HG03095 (cell line): ENCODE measurements at regions not wholly inside any gene's neighbourhood (a gene's known extent, or its start where the extent isn't known, plus 50 kb on each side); places are given as distances from the start of the nearest gene placed in this dataset.

Experiments used
- ATAC-seq: cut with Tn5 transposase; IDR thresholded peaks from one replicate; pipeline ENCODE4 v1.9.1; 2021; ENCODE audit warnings: moderate library complexity; ENCODE audit not compliant: unreplicated experiment

- ATAC-seq: no peak
These were observed 54.4 kb downstream of the NIBAN1 start for GRCh38 chr1:184919892-184920291.

GRCh38 chr1:184915463-184916090 is 58.7 kb downstream of the NIBAN1 start:
- no peak for ATAC-seq

- ATAC-seq: no peak
These were observed 60.2 kb downstream of the NIBAN1 start for GRCh38 chr1:184914149-184914548.

GRCh38 chr1:184912392-184912791 is 61.9 kb downstream of the NIBAN1 start:
- ATAC-seq: no peak

- no peak for ATAC-seq
These were observed 62.5 kb downstream of the NIBAN1 start for GRCh38 chr1:184911830-184912229.

GRCh38 chr1:184911103-184911745 is 63.1 kb downstream of the NIBAN1 start:
- ATAC-seq: no peak

- no peak for ATAC-seq
These were observed 63.6 kb downstream of the NIBAN1 start for GRCh38 chr1:184910691-184911091.

- ATAC-seq: no peak
These were observed 64.3 kb downstream of the NIBAN1 start for GRCh38 chr1:184910005-184910404.

GRCh38 chr1:184909019-184909418 is 65.3 kb downstream of the NIBAN1 start:
- ATAC-seq: no peak

GRCh38 chr1:184908506-184908905 is 65.8 kb downstream of the NIBAN1 start:
- ATAC-seq: no peak

GRCh38 chr1:184907500-184907899 is 66.8 kb downstream of the NIBAN1 start:
- ATAC-seq: no peak

- ATAC-seq: no peak
These were observed 67.5 kb downstream of the NIBAN1 start for GRCh38 chr1:184906761-184907160.

- no peak for ATAC-seq
These were observed 68.5 kb downstream of the NIBAN1 start for GRCh38 chr1:184905601-184906322.

GRCh38 chr1:184903111-184903692 is 71.1 kb downstream of the NIBAN1 start:
- no peak for ATAC-seq

GRCh38 chr1:184900507-184900906 is 73.8 kb downstream of the NIBAN1 start:
- no peak for ATAC-seq

- ATAC-seq: no peak
These were observed 78.3 kb downstream of the NIBAN1 start for GRCh38 chr1:184896000-184896399.

GRCh38 chr1:184895086-184895485 is 79.2 kb downstream of the NIBAN1 start:
- ATAC-seq: no peak

GRCh38 chr1:184893695-184894094 is 80.6 kb downstream of the NIBAN1 start:
- ATAC-seq: no peak

GRCh38 chr1:184892116-184892515 is 82.2 kb downstream of the NIBAN1 start:
- ATAC-seq: peak; percentile 69

- no peak for ATAC-seq
These were observed 82.9 kb downstream of the NIBAN1 start for GRCh38 chr1:184891440-184891839.

- ATAC-seq: no peak
These were observed 83.8 kb downstream of the NIBAN1 start for GRCh38 chr1:184890539-184890973.

- ATAC-seq: no peak
These were observed 84.4 kb downstream of the NIBAN1 start for GRCh38 chr1:184889902-184890301.
